Thyroid gland (tissue), 4 donors: ENCODE measurements at regions not wholly inside any gene's neighbourhood (a gene's known extent, or its start where the extent isn't known, plus 50 kb on each side); places are given as distances from the start of the nearest gene placed in this dataset.
A peak's percentile ranks its signal among the peaks of the same experiment; 100 is the strongest.

Source experiments
- DNase-seq, 2 donors: peaks; one replicate each; pipeline ENCODE4 v3.0.0-alpha.2; 2019
- H3K27ac ChIP-seq, 3 donors: fragments of 200-600 bp; sonication (generic); 1 replicate in 2 of 3; 2 replicates in 1 of 3; pipeline ENCODE4 v1.5.1; 2016 to 2019; ENCODE audit warnings: mild to moderate bottlenecking in 1 of 3, moderate library complexity in 1 of 3
- H3K27me3 ChIP-seq: fragments of 200-600 bp; sonication (generic); one replicate; pipeline ENCODE4 v1.5.1; 2019
- H3K36me3 ChIP-seq, 2 donors: fragments of 200-600 bp; sonication (generic); one replicate each; pipeline ENCODE4 v1.5.1; 2016 to 2019
- H3K4me1 ChIP-seq, 2 donors: fragments of 200-600 bp; sonication (generic); one replicate each; pipeline ENCODE4 v1.5.1; 2017 to 2019
- H3K4me3 ChIP-seq, 3 donors: fragments of 200-600 bp; sonication (generic); replicated peaks in 1 of 3; 1 replicate in 2 of 3; 2 replicates in 1 of 3; pipeline ENCODE4 v1.5.1; 2016; ENCODE audit warnings: mild to moderate bottlenecking in 1 of 3
- H3K9me3 ChIP-seq: fragments of 200-600 bp; sonication (generic); one replicate; pipeline ENCODE4 v1.5.1; 2017
- POLR2A ChIP-seq, 2 donors: fragments of 450-650 bp; IDR thresholded peaks; one replicate each; pipeline ENCODE4 v1.6.1; 2017; ENCODE audit warnings: antibody characterized with exemption in 2 of 2, mild to moderate bottlenecking in 2 of 2, moderate library complexity in 1 of 2
- WGBS, 2 donors: methylation state at CpG; one replicate each; pipeline ENCODE4 v1.1.5; 2017; 5-methylcytosine and 5-hydroxymethylcytosine counted together
- intact Hi-C: fragments of 100-400 bp; cut with DNase I; formaldehyde crosslinking; loops from one replicate; pipeline ENCODE4 v1.15.1; 2023
- TF ChIP-seq, protein P1 (sequence below), 6 experiments: fragments of 200-600 bp in 3 of 6; fragments of 450-650 bp in 3 of 6; sonication (generic) in 3 of 6; IDR thresholded peaks; one replicate each; pipeline ENCODE4 v1.5.1; 2016 to 2019; ENCODE audit warnings: antibody characterized with exemption in 6 of 6, mild to moderate bottlenecking in 2 of 6, inconsistent platforms in 1 of 6, moderate library complexity in 1 of 6

DNA sequence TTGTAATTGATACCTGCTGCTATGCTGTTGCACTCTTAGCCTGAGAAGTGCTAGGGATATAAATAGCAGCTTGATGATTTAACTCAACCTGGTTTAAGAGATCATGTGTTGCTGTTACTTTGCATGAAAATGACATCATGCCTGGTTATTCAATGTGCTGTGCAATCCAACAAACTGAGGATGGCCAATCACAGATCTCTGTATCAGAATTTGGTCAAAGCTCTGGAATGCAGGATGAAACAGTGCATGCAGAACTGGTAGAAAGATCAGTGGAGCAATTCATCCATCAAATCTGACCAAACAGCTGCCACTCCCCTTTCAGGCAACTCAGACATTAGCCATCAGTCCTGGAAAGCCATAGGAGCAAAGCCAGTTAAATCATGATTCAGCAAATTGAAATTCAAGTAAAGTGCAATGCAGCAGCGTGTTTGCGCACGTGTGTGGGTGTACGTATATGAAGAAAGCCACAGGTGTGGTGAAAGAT is 160.3 kb upstream of the RASGEF1B start:
- no peak overlapping the region for H3K4me3 ChIP-seq
- 91 to 93% methylated on average over 4 of the region's 4 CpGs for WGBS, 2 donors
- TF ChIP-seq, protein P1, sequence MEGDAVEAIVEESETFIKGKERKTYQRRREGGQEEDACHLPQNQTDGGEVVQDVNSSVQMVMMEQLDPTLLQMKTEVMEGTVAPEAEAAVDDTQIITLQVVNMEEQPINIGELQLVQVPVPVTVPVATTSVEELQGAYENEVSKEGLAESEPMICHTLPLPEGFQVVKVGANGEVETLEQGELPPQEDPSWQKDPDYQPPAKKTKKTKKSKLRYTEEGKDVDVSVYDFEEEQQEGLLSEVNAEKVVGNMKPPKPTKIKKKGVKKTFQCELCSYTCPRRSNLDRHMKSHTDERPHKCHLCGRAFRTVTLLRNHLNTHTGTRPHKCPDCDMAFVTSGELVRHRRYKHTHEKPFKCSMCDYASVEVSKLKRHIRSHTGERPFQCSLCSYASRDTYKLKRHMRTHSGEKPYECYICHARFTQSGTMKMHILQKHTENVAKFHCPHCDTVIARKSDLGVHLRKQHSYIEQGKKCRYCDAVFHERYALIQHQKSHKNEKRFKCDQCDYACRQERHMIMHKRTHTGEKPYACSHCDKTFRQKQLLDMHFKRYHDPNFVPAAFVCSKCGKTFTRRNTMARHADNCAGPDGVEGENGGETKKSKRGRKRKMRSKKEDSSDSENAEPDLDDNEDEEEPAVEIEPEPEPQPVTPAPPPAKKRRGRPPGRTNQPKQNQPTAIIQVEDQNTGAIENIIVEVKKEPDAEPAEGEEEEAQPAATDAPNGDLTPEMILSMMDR (IDR thresholded peaks at IDR 0.05) = no peak
- no peak for TF ChIP-seq POLR2A (IDR thresholded peaks at IDR 0.05)
- DNase-seq = peak; percentile 43 to 52
- H3K27ac ChIP-seq = peak overlapping the region; percentile 34 to 63 (median 60)
- H3K9me3 ChIP-seq = no peaks in the 10 kb centered on the region
- peaks cover 9 to 16% of the 10 kb centered on the region in 2 donors for H3K4me1 ChIP-seq
- H3K36me3 ChIP-seq = no peaks in the 10 kb centered on the region
- intact Hi-C loops = no loop called here
- no peaks in the 10 kb centered on the region for H3K27me3 ChIP-seq

DNA sequence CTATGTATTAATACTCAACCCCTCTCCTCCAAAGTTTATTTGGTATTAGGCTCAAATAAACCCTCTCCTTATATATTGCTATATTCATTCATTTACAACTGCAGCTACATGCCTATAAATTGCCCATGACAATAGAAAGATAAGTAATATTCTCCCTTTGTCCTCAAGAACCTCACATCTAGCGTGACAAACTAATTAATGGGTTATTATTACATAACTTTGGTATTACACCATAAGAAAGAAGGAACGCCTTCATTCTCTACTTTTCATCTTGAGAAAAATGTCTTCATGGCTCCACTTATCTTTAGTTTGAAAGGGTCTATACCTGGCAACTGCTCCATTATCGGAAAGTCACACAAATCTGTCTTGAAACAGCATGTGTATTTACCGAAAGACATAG is 157.7 kb upstream of the RASGEF1B start:
- no peak for TF ChIP-seq POLR2A (IDR thresholded peaks at IDR 0.05)
- TF ChIP-seq, protein P1 (IDR thresholded peaks at IDR 0.05) = no peak
- no peak for DNase-seq
- Histone ChIP-seq H3K4me1 (peaks cover 9 to 16% of the 10 kb centered on the region in 2 donors), H3K27ac (no peak overlapping the region), H3K4me3 (no peak overlapping the region), H3K36me3 (no peaks in the 10 kb centered on the region), H3K9me3 (no peaks in the 10 kb centered on the region), H3K27me3 (no peaks in the 10 kb centered on the region)
- intact Hi-C loops = no loop called here
- 72 to 74% methylated on average over 4 of the region's 4 CpGs for WGBS, 2 donors

DNA sequence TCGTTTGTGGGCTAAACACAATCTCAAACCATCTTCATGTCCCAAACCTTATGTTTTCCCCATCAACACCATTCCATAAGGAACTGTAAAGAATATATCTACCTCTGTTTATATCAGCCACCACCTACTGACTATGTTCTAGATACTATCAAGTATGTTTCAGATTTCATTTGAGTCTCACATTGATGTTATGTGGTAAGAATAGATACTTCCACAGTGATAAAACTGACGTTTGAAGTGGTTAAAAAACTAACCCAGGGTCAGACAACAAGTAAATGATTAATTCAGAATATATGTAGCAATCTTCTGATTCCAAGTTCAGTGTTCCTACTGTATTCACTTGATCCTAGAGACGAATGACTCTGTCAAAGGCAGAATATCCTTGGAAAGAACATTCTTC is 156.8 kb upstream of the RASGEF1B start:
- no peak for TF ChIP-seq POLR2A (IDR thresholded peaks at IDR 0.05)
- TF ChIP-seq, protein P1 (IDR thresholded peaks at IDR 0.05) = no peak
- Histone ChIP-seq H3K4me3 (no peak overlapping the region), H3K27me3 (no peaks in the 10 kb centered on the region), H3K27ac (no peak overlapping the region), H3K9me3 (no peaks in the 10 kb centered on the region), H3K4me1 (peaks cover 9 to 16% of the 10 kb centered on the region in 2 donors), H3K36me3 (no peaks in the 10 kb centered on the region)
- 78 to 79% methylated on average over 3 of the region's 3 CpGs for WGBS, 2 donors
- no peak for DNase-seq
- intact Hi-C loops = no loop called here

DNA sequence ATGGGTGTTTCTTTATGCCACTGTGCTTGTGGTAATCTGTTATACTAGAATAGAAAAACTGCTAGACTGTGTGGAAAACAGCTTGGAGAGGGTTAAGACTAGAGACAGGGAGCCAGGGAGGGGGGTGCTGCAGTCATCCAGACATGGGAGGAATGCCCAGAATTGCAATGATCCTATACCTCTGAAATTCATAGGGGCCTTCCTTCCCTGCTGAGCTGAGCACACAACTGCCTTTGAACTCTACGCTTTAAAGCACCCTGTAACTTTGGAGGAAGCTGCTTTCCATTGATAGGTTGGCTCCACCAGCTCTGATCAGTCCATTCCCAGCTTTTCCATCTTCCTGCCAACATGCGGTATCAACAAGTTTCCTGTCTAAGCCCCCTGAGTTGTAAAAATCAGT is 155.9 kb upstream of the RASGEF1B start:
- TF ChIP-seq, protein P1 (IDR thresholded peaks at IDR 0.05) = no peak
- no peak for TF ChIP-seq POLR2A (IDR thresholded peaks at IDR 0.05)
- WGBS, 2 donors = 92 to 100% methylated on average over 2 of the region's 2 CpGs
- DNase-seq = no peak
- peaks cover 9 to 15% of the 10 kb centered on the region in 2 donors for H3K4me1 ChIP-seq
- H3K27ac ChIP-seq = no peak overlapping the region
- no peaks in the 10 kb centered on the region for H3K27me3 ChIP-seq
- intact Hi-C loops = no loop called here
- no peak overlapping the region for H3K4me3 ChIP-seq
- no peaks in the 10 kb centered on the region for H3K36me3 ChIP-seq
- H3K9me3 ChIP-seq = no peaks in the 10 kb centered on the region

DNA sequence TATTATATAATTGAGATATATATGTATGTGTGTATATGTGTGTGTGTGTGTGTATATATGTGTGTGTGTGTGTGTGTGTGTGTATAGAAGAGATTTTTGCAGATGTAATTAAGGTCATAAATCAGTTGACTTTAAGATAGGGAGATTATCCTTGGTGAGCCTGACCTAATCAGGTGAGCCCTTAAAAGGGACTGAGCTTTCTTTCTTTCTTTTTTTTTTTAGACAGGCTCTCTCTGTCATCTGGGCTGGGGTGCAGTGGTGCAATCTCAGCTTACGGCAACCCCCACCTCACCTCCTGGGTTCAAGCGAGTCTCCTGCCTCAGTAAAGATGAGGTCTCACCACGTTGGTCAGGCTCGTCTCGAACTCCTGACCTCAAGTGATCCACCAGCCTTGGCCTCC is 155.1 kb upstream of the RASGEF1B start:
- Histone ChIP-seq H3K4me3 (no peak overlapping the region), H3K9me3 (no peaks in the 10 kb centered on the region), H3K4me1 (peaks cover 3 to 8% of the 10 kb centered on the region in 2 donors), H3K27ac (no peak overlapping the region), H3K27me3 (no peaks in the 10 kb centered on the region), H3K36me3 (no peaks in the 10 kb centered on the region)
- TF ChIP-seq POLR2A (IDR thresholded peaks at IDR 0.05) = no peak
- TF ChIP-seq, protein P1 (IDR thresholded peaks at IDR 0.05) = no peak
- intact Hi-C loops = no loop called here
- WGBS, 2 donors = 75% methylated on average over 5 of the region's 5 CpGs
- no peak for DNase-seq
